CD4-positive, CD25-positive, alpha-beta regulatory T cell (primary cell): ENCODE measurements at regions not wholly inside any gene's neighbourhood (a gene's known extent, or its start where the extent isn't known, plus 50 kb on each side); places are given as distances from the start of the nearest gene placed in this dataset.

Source experiments
- ATAC-seq, 2 donors: fragments of 150-1000 bp; cut with Tn5 transposase; one replicate each; pipeline ENCODE4 v1.10.0; 2021; ENCODE audit warnings: low read depth in 2 of 2, moderate number of reproducible peaks in 2 of 2, moderate library complexity in 1 of 2
- DNase-seq, 3 donors: peaks; one replicate each; pipeline versions ENCODE4 v3.0.0 to v3.0.0-alpha.2; 2012 to 2022; ENCODE audit warnings: mixed read lengths in 1 of 3
- H3K27ac ChIP-seq: one replicate; pipeline ENCODE4 v1.7.0; 2013; ENCODE audit warnings: mild to moderate bottlenecking, low read length; ENCODE audit not compliant: insufficient read depth, poor library complexity, severe bottlenecking
- H3K27me3 ChIP-seq: one replicate; pipeline ENCODE4 v1.7.0; 2013; ENCODE audit warnings: low read length; ENCODE audit not compliant: control insufficient read depth, insufficient read depth
- H3K36me3 ChIP-seq: one replicate; pipeline ENCODE4 v1.7.0; 2013; ENCODE audit warnings: mild to moderate bottlenecking, low read length, moderate library complexity; ENCODE audit not compliant: control insufficient read depth, insufficient read depth
- H3K4me1 ChIP-seq: 2 replicates; pipeline ENCODE4 v1.7.0; 2013; ENCODE audit warnings: mild to moderate bottlenecking, low read length; ENCODE audit not compliant: insufficient read depth, control insufficient read depth, poor library complexity, severe bottlenecking
- H3K4me3 ChIP-seq: one replicate; pipeline ENCODE4 v1.7.0; 2013; ENCODE audit warnings: low read depth, mild to moderate bottlenecking, low read length, moderate library complexity
- H3K9me3 ChIP-seq, 2 experiments: 1 replicate in 1 of 2; 2 replicates in 1 of 2; pipeline ENCODE4 v1.7.0; 2013; ENCODE audit warnings: low read length in 2 of 2, mild to moderate bottlenecking in 1 of 2, moderate library complexity in 1 of 2; ENCODE audit not compliant: control insufficient read depth in 2 of 2
- H3K27ac Mint-ChIP-seq, 3 donors: one replicate each; pipeline ENCODE4 v1.8.0; 2020 to 2022; ENCODE audit warnings: mild to moderate bottlenecking in 3 of 3, mixed read lengths in 3 of 3, moderate library complexity in 2 of 3
- H3K27me3 Mint-ChIP-seq: one replicate; pipeline ENCODE4 v1.8.0; 2022; ENCODE audit warnings: mild to moderate bottlenecking, mixed read lengths
- H3K36me3 Mint-ChIP-seq: one replicate; pipeline ENCODE4 v1.8.0; 2020; ENCODE audit warnings: mixed read lengths
- H3K4me1 Mint-ChIP-seq, 4 donors: one replicate each; pipeline ENCODE4 v1.8.0; 2020 to 2022; ENCODE audit warnings: mixed read lengths in 4 of 4, mild to moderate bottlenecking in 1 of 4
- H3K4me3 Mint-ChIP-seq, 4 donors: one replicate each; pipeline ENCODE4 v1.8.0; 2020 to 2022; ENCODE audit warnings: mild to moderate bottlenecking in 4 of 4, mixed read lengths in 4 of 4, moderate library complexity in 3 of 4
- H3K9me3 Mint-ChIP-seq, 7 donors: one replicate each; pipeline ENCODE4 v1.8.0; 2020 to 2022; ENCODE audit warnings: mixed read lengths in 7 of 7, mild to moderate bottlenecking in 3 of 7, moderate library complexity in 2 of 7

GRCh38 chr1:229753764-229754551 is 127.9 kb downstream of the URB2 start:
- peaks cover 3% of the 10 kb centered on the region for H3K27me3 ChIP-seq
- peak overlapping the region; percentile 21 for H3K4me3 ChIP-seq
- no peaks in the 10 kb centered on the region for H3K9me3 ChIP-seq
- H3K4me1 Mint-ChIP-seq = peaks cover 0 to 17% (median 2%) of the 10 kb centered on the region in 4 donors
- no peaks in the 10 kb centered on the region for H3K36me3 ChIP-seq
- no peaks in the 10 kb centered on the region for H3K27me3 Mint-ChIP-seq
- peak overlapping the region in 3 of 4 donors; percentile 55 to 72 (median 56) for H3K4me3 Mint-ChIP-seq
- peaks cover 5% of the 10 kb centered on the region for H3K4me1 ChIP-seq
- no peak for ATAC-seq
- peak in 1 of 3 donors; percentile 68 for DNase-seq
- H3K9me3 Mint-ChIP-seq = peaks cover 0 to 6% (median 0%) of the 10 kb centered on the region in 7 donors
- H3K36me3 Mint-ChIP-seq = peaks cover 2% of the 10 kb centered on the region
- H3K27ac ChIP-seq = no peak overlapping the region
- H3K27ac Mint-ChIP-seq = peak overlapping the region; percentile 51 to 80 (median 76)

GRCh38 chr1:229756666-229757065 is 130.6 kb downstream of the URB2 start:
- H3K9me3 ChIP-seq = no peaks in the 10 kb centered on the region
- H3K27ac Mint-ChIP-seq = no peak overlapping the region
- no peak overlapping the region for H3K4me3 ChIP-seq
- no peaks in the 10 kb centered on the region for H3K36me3 ChIP-seq
- peaks cover 0 to 6% (median 0%) of the 10 kb centered on the region in 7 donors for H3K9me3 Mint-ChIP-seq
- H3K36me3 Mint-ChIP-seq = no peaks in the 10 kb centered on the region
- no peak overlapping the region for H3K27ac ChIP-seq
- no peak overlapping the region for H3K4me3 Mint-ChIP-seq
- peaks cover 3% of the 10 kb centered on the region for H3K27me3 ChIP-seq
- DNase-seq = no peak
- H3K4me1 ChIP-seq = peaks cover 5% of the 10 kb centered on the region
- ATAC-seq = no peak
- peaks cover 0 to 17% (median 2%) of the 10 kb centered on the region in 4 donors for H3K4me1 Mint-ChIP-seq
- no peaks in the 10 kb centered on the region for H3K27me3 Mint-ChIP-seq

GRCh38 chr1:229757226-229757625 is 131.2 kb downstream of the URB2 start:
- no peak overlapping the region for H3K27ac ChIP-seq
- H3K36me3 Mint-ChIP-seq = no peaks in the 10 kb centered on the region
- H3K27me3 ChIP-seq = peaks cover 3% of the 10 kb centered on the region
- no peak for ATAC-seq
- H3K4me1 ChIP-seq = peaks cover 5% of the 10 kb centered on the region
- H3K4me3 Mint-ChIP-seq = no peak overlapping the region
- H3K4me3 ChIP-seq = no peak overlapping the region
- no peaks in the 10 kb centered on the region for H3K9me3 ChIP-seq
- peaks cover 0 to 17% (median 2%) of the 10 kb centered on the region in 4 donors for H3K4me1 Mint-ChIP-seq
- H3K36me3 ChIP-seq = no peaks in the 10 kb centered on the region
- no peaks in the 10 kb centered on the region for H3K27me3 Mint-ChIP-seq
- peaks cover 0 to 6% (median 0%) of the 10 kb centered on the region in 7 donors for H3K9me3 Mint-ChIP-seq
- no peak overlapping the region for H3K27ac Mint-ChIP-seq
- DNase-seq = no peak

- no peak for DNase-seq
- Histone ChIP-seq H3K9me3 (no peaks in the 10 kb centered on the region), H3K27me3 (peaks cover 3% of the 10 kb centered on the region), H3K27ac (no peak overlapping the region), H3K4me3 (no peak overlapping the region), H3K4me1 (peaks cover 5% of the 10 kb centered on the region), H3K36me3 (no peaks in the 10 kb centered on the region)
- Mint-ChIP-seq H3K4me1 (peaks cover 0 to 13% (median 2%) of the 10 kb centered on the region in 4 donors), H3K4me3 (no peak overlapping the region), H3K9me3 (peaks cover 0 to 6% (median 0%) of the 10 kb centered on the region in 7 donors), H3K36me3 (no peaks in the 10 kb centered on the region), H3K27me3 (peaks cover 1% of the 10 kb centered on the region), H3K27ac (no peak overlapping the region)
- no peak for ATAC-seq
Observed at GRCh38 chr1:229758101-229759036, 132.3 kb downstream of the URB2 start.

DNA sequence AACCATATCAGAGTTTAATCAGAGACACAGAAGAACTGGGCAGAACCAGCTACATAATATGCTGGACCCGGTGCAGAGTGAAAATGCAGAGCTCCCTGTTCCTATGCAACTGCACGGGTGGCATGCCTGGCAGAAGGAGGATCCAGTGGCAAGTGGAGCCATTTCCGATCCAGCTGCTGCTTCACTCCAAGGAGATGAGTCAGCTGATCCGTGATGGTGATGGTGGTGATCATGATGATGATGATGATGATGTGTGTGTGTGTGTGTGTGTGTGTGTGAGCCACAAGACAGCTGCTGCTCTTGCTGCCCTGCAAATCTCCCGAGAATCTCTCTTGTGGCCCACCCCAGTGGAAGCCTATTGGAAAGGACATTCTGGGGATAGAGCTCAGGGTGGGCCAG is 133.0 kb downstream of the URB2 start:
- Histone ChIP-seq H3K27ac (no peak overlapping the region), H3K4me3 (no peak overlapping the region), H3K36me3 (no peaks in the 10 kb centered on the region), H3K9me3 (no peaks in the 10 kb centered on the region), H3K4me1 (no peaks in the 10 kb centered on the region), H3K27me3 (peaks cover 3% of the 10 kb centered on the region)
- no peaks in the 10 kb centered on the region for H3K36me3 Mint-ChIP-seq
- DNase-seq (no peak), ATAC-seq (no peak)
- peaks cover 0 to 6% (median 1%) of the 10 kb centered on the region in 7 donors for H3K9me3 Mint-ChIP-seq
- H3K27me3 Mint-ChIP-seq = peaks cover 4% of the 10 kb centered on the region
- H3K4me3 Mint-ChIP-seq = no peak overlapping the region
- peaks cover 0 to 7% (median 2%) of the 10 kb centered on the region in 4 donors for H3K4me1 Mint-ChIP-seq
- H3K27ac Mint-ChIP-seq = peak overlapping the region in 1 of 3 donors; percentile 90

- Histone ChIP-seq H3K27ac (no peak overlapping the region), H3K9me3 (no peaks in the 10 kb centered on the region), H3K27me3 (peaks cover 5% of the 10 kb centered on the region), H3K4me1 (no peaks in the 10 kb centered on the region), H3K36me3 (no peaks in the 10 kb centered on the region), H3K4me3 (no peak overlapping the region)
- Mint-ChIP-seq H3K9me3 (peaks cover 0 to 6% (median 1%) of the 10 kb centered on the region in 7 donors), H3K27ac (no peak overlapping the region), H3K36me3 (no peaks in the 10 kb centered on the region), H3K27me3 (peaks cover 4% of the 10 kb centered on the region), H3K4me1 (peaks cover 0 to 1% (median 0%) of the 10 kb centered on the region in 4 donors), H3K4me3 (no peak overlapping the region)
- ATAC-seq (no peak), DNase-seq (no peak)
Observed at GRCh38 chr1:229759586-229759985, 133.5 kb downstream of the URB2 start.

DNA sequence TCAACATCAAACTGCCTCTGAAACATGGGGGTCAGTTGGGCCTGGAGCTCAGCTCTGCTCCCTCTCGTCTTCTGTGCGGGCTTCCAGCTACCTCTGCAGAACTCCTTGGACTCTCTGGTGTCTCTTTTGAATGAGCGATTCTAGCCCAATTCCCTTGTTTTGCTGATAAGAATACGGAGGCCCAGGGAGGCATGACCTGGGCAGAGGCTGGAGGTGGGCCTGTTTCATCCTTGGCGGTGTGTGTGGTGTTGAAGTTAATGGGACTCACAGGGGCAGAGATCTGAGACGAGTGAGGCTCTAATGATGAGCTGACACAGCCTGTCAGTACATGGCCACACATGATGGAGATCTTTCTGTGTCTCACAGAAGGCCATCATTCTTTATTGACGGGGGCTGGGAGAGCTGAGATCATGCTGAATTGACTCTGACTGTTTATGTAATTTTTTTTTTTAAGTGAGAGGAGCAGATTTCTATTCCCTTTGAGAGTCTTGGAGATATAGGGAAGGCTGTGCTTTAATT is 134.5 kb downstream of the URB2 start:
- Histone ChIP-seq H3K27me3 (peaks cover 5% of the 10 kb centered on the region), H3K4me3 (no peak overlapping the region), H3K27ac (no peak overlapping the region), H3K9me3 (no peaks in the 10 kb centered on the region), H3K4me1 (no peaks in the 10 kb centered on the region), H3K36me3 (no peaks in the 10 kb centered on the region)
- Mint-ChIP-seq H3K9me3 (peaks cover 0 to 6% (median 1%) of the 10 kb centered on the region in 7 donors), H3K27me3 (peaks cover 4% of the 10 kb centered on the region), H3K4me1 (no peaks in the 10 kb centered on the region), H3K36me3 (no peaks in the 10 kb centered on the region), H3K27ac (no peak overlapping the region), H3K4me3 (no peak overlapping the region)
- no peak for DNase-seq
- ATAC-seq = no peak
